Astrocyte (in vitro differentiated cells and primary cell): ENCODE measurements at regions not wholly inside any gene's neighbourhood (a gene's known extent, or its start where the extent isn't known, plus 50 kb on each side); places are given as distances from the start of the nearest gene placed in this dataset.

Experiments
- DNase-seq: peaks from one replicate; pipeline ENCODE4 v3.0.0-alpha.2; 2010; ENCODE audit warnings: low read depth
- FAIRE-seq: peaks from 2 replicates; lab custom pipeline; 2011; peaks lifted over from hg19 to GRCh38; lab: Jason Lieb, UNC
- H2AFZ ChIP-seq: 2 replicates; pipeline ENCODE4 v1.6.0; 2012; ENCODE audit warnings: low read depth, low read length, inconsistent platforms
- H3K27ac ChIP-seq: 2 replicates; pipeline ENCODE4 v1.5.1; 2011; ENCODE audit warnings: low read depth, low read length, inconsistent platforms
- H3K27me3 ChIP-seq: 2 replicates; pipeline ENCODE4 v1.6.0; 2011; ENCODE audit warnings: low read length, inconsistent platforms; ENCODE audit not compliant: insufficient read depth
- H3K36me3 ChIP-seq: 2 replicates; pipeline ENCODE4 v1.5.1; 2011; ENCODE audit warnings: low read length, inconsistent platforms; ENCODE audit not compliant: insufficient read depth
- H3K4me1 ChIP-seq: 2 replicates; pipeline ENCODE4 v1.5.1; 2011; ENCODE audit warnings: low read length, inconsistent platforms; ENCODE audit not compliant: insufficient read depth
- H3K4me2 ChIP-seq: 2 replicates; pipeline ENCODE4 v1.6.0; 2012; ENCODE audit warnings: low read length, inconsistent platforms
- H3K4me3 ChIP-seq: 2 replicates; pipeline ENCODE4 v1.5.1; 2011; ENCODE audit warnings: low read depth, mild to moderate bottlenecking, low read length, inconsistent platforms; ENCODE audit not compliant: insufficient read depth
- H3K79me2 ChIP-seq: 2 replicates; pipeline ENCODE4 v1.6.0; 2012; ENCODE audit warnings: mild to moderate bottlenecking, low read length, inconsistent platforms; ENCODE audit not compliant: insufficient read depth
- H3K9ac ChIP-seq: 2 replicates; pipeline ENCODE4 v1.6.0; 2012; ENCODE audit warnings: mild to moderate bottlenecking, low read length, inconsistent platforms
- H3K9me3 ChIP-seq: 2 replicates; pipeline ENCODE4 v1.5.1; 2012; ENCODE audit warnings: low read depth, mild to moderate bottlenecking, low read length, inconsistent platforms; ENCODE audit not compliant: insufficient read depth
- H4K20me1 ChIP-seq: 2 replicates; pipeline ENCODE4 v1.6.0; 2012; ENCODE audit warnings: low read length, inconsistent platforms; ENCODE audit not compliant: insufficient read depth
- H3K27ac Mint-ChIP-seq: one replicate; pipeline ENCODE4 v1.8.0; 2021; ENCODE audit warnings: mild to moderate bottlenecking, mixed read lengths; ENCODE audit not compliant: unreplicated experiment
- H3K27me3 Mint-ChIP-seq: one replicate; pipeline ENCODE4 v1.8.0; 2021; ENCODE audit warnings: low read depth, mixed read lengths; ENCODE audit not compliant: unreplicated experiment
- H3K36me3 Mint-ChIP-seq: one replicate; pipeline ENCODE4 v1.8.0; 2021; ENCODE audit warnings: low read depth, mixed read lengths; ENCODE audit not compliant: unreplicated experiment
- H3K4me1 Mint-ChIP-seq: one replicate; pipeline ENCODE4 v1.8.0; 2021; ENCODE audit warnings: low read depth, mixed read lengths; ENCODE audit not compliant: unreplicated experiment
- H3K4me3 Mint-ChIP-seq: one replicate; pipeline ENCODE4 v1.8.0; 2021; ENCODE audit warnings: mild to moderate bottlenecking, moderate library complexity, mixed read lengths; ENCODE audit not compliant: unreplicated experiment
- H3K9me3 Mint-ChIP-seq: one replicate; pipeline ENCODE4 v1.8.0; 2021; ENCODE audit warnings: mild to moderate bottlenecking, mixed read lengths; ENCODE audit not compliant: unreplicated experiment
- CTCF ChIP-seq: IDR thresholded peaks from 2 replicates; pipeline ENCODE4 v1.5.1; 2011; ENCODE audit warnings: low read depth, mild to moderate bottlenecking, inconsistent platforms, low read length, moderate library complexity; ENCODE audit not compliant: insufficient read depth
- EZH2 ChIP-seq: IDR thresholded peaks from 2 replicates; pipeline ENCODE4 v1.6.1; 2012; ENCODE audit warnings: mild to moderate bottlenecking, low read length, inconsistent platforms; ENCODE audit not compliant: insufficient read depth

- H3K4me3 ChIP-seq: no peak overlapping the region
- no peak for TF ChIP-seq CTCF
- no peak for TF ChIP-seq EZH2
- Mint-ChIP-seq H3K27ac (no peak overlapping the region), H3K36me3 (peaks cover 2% of the 10 kb centered on the region), H3K4me3 (no peak overlapping the region), H3K4me1 (no peaks in the 10 kb centered on the region), H3K27me3 (no peaks in the 10 kb centered on the region), H3K9me3 (peaks cover 12% of the 10 kb centered on the region)
- no peak overlapping the region for H3K9ac ChIP-seq
- no peaks in the 10 kb centered on the region for H3K79me2 ChIP-seq
- no peak for FAIRE-seq
- H3K27me3 ChIP-seq: no peaks in the 10 kb centered on the region
- no peaks in the 10 kb centered on the region for H3K9me3 ChIP-seq
- no peak for DNase-seq
- no peaks in the 10 kb centered on the region for H3K36me3 ChIP-seq
- H3K27ac ChIP-seq: no peak overlapping the region
- H3K4me1 ChIP-seq: no peaks in the 10 kb centered on the region
- H3K4me2 ChIP-seq: no peak overlapping the region
- no peaks in the 10 kb centered on the region for H4K20me1 ChIP-seq
- H2AFZ ChIP-seq: no peak overlapping the region
These were observed 528.4 kb downstream of the TBC1D22A start for GRCh38 chr22:47290706-47291430.

- Mint-ChIP-seq H3K27ac (no peak overlapping the region), H3K9me3 (peaks cover 15% of the 10 kb centered on the region), H3K36me3 (peaks cover 2% of the 10 kb centered on the region), H3K27me3 (no peaks in the 10 kb centered on the region), H3K4me1 (no peaks in the 10 kb centered on the region), H3K4me3 (no peak overlapping the region)
- H3K4me2 ChIP-seq: no peak overlapping the region
- H3K27ac ChIP-seq: no peak overlapping the region
- no peaks in the 10 kb centered on the region for H3K9me3 ChIP-seq
- no peaks in the 10 kb centered on the region for H3K36me3 ChIP-seq
- no peak overlapping the region for H3K4me3 ChIP-seq
- H2AFZ ChIP-seq: no peak overlapping the region
- DNase-seq: no peak
- FAIRE-seq: no peak
- H3K79me2 ChIP-seq: no peaks in the 10 kb centered on the region
- no peaks in the 10 kb centered on the region for H3K27me3 ChIP-seq
- no peak overlapping the region for H3K9ac ChIP-seq
- H3K4me1 ChIP-seq: no peaks in the 10 kb centered on the region
- H4K20me1 ChIP-seq: no peaks in the 10 kb centered on the region
- TF ChIP-seq EZH2: no peak
- TF ChIP-seq CTCF: no peak
These were observed 527.0 kb downstream of the TBC1D22A start for GRCh38 chr22:47289336-47289985.

- Histone ChIP-seq H3K9me3 (no peaks in the 10 kb centered on the region), H3K4me2 (no peak overlapping the region), H3K4me1 (no peaks in the 10 kb centered on the region), H3K36me3 (no peaks in the 10 kb centered on the region), H3K27me3 (no peaks in the 10 kb centered on the region), H3K79me2 (no peaks in the 10 kb centered on the region), H2AFZ (no peak overlapping the region), H3K27ac (no peak overlapping the region), H3K4me3 (no peak overlapping the region), H3K9ac (no peak overlapping the region), H4K20me1 (no peaks in the 10 kb centered on the region)
- H3K27me3 Mint-ChIP-seq: no peaks in the 10 kb centered on the region
- no peak for DNase-seq
- no peak for FAIRE-seq
- peaks cover 2% of the 10 kb centered on the region for H3K36me3 Mint-ChIP-seq
- H3K9me3 Mint-ChIP-seq: peaks cover 16% of the 10 kb centered on the region
- H3K4me1 Mint-ChIP-seq: no peaks in the 10 kb centered on the region
- TF ChIP-seq CTCF (no peak), EZH2 (no peak)
- H3K4me3 Mint-ChIP-seq: no peak overlapping the region
- no peak overlapping the region for H3K27ac Mint-ChIP-seq
These were observed 526.2 kb downstream of the TBC1D22A start for GRCh38 chr22:47288680-47289079.
